HG03354 (cell line): ENCODE measurements at regions not wholly inside any gene's neighbourhood (a gene's known extent, or its start where the extent isn't known, plus 50 kb on each side); places are given as distances from the start of the nearest gene placed in this dataset.
"Not testable (repeated sequence)": the region's sequence is repeated elsewhere in the genome, so short reads cannot be mapped to it uniquely, and the experiment has no call there.

Experiments
- ATAC-seq: cut with Tn5 transposase; IDR thresholded peaks from one replicate; pipeline ENCODE4 v1.9.1; 2021; ENCODE audit warnings: mild to moderate bottlenecking; ENCODE audit not compliant: unreplicated experiment, poor library complexity, severe bottlenecking

DNA sequence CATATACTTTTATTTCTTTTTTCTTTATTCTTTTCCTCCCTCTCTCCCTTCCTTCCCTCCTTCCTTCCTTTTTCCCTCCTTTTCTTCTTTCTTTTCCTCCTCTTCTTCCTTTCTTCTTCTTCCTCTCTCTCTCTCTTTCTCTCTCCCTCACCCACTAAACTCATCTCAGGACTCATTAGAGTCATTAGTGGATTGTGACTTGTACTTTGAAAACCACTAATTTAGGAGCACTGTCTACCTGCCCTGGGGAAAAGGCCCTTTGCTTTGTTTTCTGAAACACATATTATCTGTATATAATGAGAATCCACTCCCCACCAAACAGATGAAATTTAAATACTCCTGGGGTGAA is 68.7 kb upstream of the CEP85L start:
- ATAC-seq, result no peak

DNA sequence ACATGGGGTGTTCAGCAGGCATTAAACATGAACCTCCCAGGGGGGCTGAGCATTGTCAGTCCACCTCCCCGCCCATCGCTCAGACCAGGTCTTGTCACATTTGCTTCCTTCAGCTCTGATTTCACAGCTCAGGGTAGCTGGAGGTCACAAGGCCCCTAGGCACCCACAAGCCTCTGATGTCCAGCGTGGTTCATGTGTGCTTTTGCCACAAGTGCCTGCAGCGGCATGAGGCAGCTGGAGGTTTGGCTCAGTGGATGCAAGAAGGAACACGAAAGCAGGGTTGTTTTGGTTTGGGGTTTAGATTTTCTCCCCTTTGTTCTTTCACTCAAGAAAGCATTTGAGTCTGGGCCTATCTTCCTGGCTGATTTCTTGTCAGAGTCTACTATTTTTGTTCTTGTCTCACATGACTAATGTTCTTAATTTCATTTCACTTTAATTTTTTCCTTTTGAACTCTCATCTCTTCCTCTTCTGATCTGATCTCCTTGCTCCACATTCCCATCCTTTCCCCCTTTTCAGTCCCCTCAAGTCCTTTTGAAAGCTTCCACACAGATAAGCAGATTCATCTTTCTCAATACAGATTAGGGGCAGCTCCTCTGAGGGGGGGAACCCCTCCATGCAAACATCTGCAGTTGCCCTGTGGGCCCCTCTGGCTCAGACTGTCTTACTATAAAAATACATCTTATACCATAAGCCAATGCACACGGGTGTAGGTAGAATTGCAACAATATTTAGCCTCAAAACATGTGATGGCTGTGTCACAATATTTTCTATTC is 68.1 kb upstream of the CEP85L start:
- ATAC-seq, result peak; percentile 49

GRCh38 chr6:118718903-118719302 is 67.5 kb upstream of the CEP85L start:
- ATAC-seq, result no peak

- ATAC-seq, result no peak
These were observed 66.9 kb upstream of the CEP85L start for GRCh38 chr6:118718297-118718696.

GRCh38 chr6:118717106-118717505 is 65.7 kb upstream of the CEP85L start:
- ATAC-seq, result no peak

DNA sequence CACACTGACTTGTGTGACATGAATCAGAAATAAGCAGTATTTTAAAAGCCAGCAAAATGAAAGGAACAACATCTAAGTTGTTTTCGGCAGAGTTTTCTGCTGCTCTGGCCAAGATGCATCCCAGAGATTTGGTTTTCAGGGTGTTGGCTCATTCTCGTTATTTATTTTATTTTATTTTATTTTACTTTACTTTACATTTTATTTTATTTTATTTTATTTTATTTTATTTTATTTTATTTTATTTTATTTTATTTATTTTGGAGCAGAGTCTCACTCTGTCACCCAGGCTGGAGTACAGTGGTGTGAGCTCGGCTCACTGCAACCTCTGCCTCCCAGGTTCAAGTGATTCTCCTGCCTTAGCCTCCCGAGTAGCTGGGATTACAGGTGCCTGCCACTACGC is 64.5 kb upstream of the CEP85L start:
- not testable (repeated sequence) for ATAC-seq

- ATAC-seq, result no peak
These were observed 64.0 kb upstream of the CEP85L start for GRCh38 chr6:118715376-118715775.

- ATAC-seq, result no peak
These were observed 63.4 kb upstream of the CEP85L start for GRCh38 chr6:118714756-118715155.

GRCh38 chr6:118712969-118713368 is 61.6 kb upstream of the CEP85L start:
- no peak for ATAC-seq

DNA sequence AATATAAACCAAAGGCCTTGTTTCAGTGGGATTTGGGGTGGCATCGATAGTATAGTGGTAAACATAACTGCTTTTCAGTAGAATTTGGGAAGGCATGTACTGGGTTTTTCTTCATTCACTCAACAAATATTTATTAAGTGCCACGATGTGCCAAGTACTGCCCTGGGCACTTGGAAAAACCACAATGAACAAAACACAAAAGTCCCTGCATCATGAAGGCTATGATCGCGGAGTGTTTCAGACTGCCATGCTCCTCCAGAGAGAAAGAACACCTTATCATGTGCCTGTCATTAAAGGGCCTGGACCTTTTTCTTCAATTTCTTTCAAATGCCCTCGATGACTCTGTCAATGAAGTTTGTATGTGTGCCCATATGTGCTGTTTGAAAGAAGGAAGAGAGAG is 59.2 kb upstream of the CEP85L start:
- ATAC-seq, result no peak

GRCh38 chr6:118709859-118710350 is 58.5 kb upstream of the CEP85L start:
- ATAC-seq, result peak; percentile 90

DNA sequence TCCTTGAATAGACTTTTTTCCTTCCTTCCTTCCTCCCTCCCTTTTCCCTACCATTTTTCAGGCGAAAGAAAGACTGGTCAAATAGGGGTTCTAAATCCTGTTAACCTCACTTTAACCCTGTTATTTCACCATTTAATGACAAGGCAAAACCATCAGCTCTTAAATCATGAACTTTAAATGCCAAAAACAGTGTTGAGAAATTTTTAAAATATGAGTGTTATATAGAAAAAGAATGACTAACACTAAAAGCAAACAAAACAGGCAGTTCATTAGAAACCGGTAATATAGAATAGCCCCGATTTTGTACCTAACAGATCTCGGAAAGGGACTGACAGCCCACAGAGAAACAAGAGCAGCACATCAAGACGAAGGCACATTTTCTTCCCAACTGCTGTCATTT is 57.4 kb upstream of the CEP85L start:
- no peak for ATAC-seq

DNA sequence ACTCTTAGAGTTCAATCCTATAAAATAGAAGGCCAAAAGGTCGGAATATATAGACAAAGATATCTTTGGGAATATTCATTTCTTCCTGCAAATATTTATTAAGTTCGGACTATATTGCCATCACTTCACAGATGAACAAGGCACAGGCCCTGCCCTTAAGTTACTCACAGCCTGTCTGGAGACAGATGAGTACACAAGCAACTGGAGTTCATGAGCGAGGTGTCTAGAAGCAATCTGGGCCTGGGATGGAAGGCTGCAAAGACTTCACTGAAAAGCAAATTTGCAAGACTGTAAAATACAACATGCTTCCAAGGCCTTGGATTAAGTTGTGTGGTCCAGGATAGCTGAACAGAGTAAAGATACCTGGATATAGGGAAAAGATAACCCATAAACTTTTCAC is 56.7 kb upstream of the CEP85L start:
- no peak for ATAC-seq

GRCh38 chr6:118706702-118707101 is 55.3 kb upstream of the CEP85L start:
- ATAC-seq, result no peak

- peak; percentile 38 for ATAC-seq
These were observed 54.4 kb upstream of the CEP85L start for GRCh38 chr6:118705544-118706491.

DNA sequence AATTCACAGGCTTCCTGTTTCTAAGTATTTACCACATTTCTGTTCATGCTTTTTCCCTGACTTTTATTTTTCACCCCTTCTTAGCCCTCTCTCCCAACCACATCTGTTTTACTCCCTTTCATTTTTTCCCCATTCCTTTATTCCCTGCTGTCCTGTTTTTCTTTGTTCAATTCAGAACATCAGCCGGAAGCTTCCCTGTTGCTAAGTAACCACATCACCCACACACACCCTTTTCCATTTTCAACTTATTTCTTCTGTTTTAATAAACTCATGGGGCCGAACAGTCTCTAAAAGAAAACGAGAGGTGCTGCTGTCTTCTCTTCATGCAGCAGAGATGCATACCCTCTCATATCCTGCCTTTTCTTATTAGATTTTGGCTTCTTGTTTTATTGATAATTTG is 53.5 kb upstream of the CEP85L start:
- ATAC-seq, result no peak

DNA sequence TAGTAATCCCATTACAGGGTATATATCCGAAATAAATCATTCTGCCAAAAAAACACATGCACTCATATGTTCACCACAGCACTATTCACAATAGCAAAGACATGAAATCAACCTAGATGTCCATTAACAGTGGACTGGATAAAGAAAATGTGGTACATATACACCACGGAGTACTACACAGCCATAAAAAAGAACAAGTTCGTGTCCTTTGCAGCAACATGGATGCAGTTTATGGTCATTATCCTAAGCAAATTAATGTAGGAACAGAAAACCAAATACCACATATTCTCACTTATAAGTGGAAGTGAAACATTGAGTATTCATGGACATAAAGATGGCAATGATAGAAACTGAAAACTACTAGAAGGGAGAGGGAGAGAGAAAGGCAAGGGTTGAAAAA is 49.9 kb upstream of the CEP85L start:
- not testable (repeated sequence) for ATAC-seq
